Breast epithelium (tissue), 3 donors: ENCODE measurements at regions not wholly inside any gene's neighbourhood (a gene's known extent, or its start where the extent isn't known, plus 50 kb on each side); places are given as distances from the start of the nearest gene placed in this dataset.

Experiments used
- POLR2A ChIP-seq: fragments of 450-650 bp; IDR thresholded peaks from one replicate; pipeline ENCODE4 v1.6.1; 2016; ENCODE audit warnings: antibody characterized with exemption, mild to moderate bottlenecking, moderate library complexity
- POLR2AphosphoS5 ChIP-seq, 3 donors: sonication (generic); formaldehyde crosslinking; IDR thresholded peaks; one replicate each; pipeline ENCODE4 v1.6.1; 2017; ENCODE audit warnings: antibody characterized with exemption in 3 of 3
- TF ChIP-seq, protein P1 (sequence below), 3 donors: fragments of 450-650 bp; IDR thresholded peaks; one replicate each; pipeline ENCODE4 v1.5.1; 2016 to 2017; ENCODE audit warnings: antibody characterized with exemption in 3 of 3, mild to moderate bottlenecking in 3 of 3, moderate library complexity in 3 of 3

GRCh38 chr9:117957267-117957666 lies 253.1 kb downstream of the TLR4 start:
- TF ChIP-seq, protein P1, sequence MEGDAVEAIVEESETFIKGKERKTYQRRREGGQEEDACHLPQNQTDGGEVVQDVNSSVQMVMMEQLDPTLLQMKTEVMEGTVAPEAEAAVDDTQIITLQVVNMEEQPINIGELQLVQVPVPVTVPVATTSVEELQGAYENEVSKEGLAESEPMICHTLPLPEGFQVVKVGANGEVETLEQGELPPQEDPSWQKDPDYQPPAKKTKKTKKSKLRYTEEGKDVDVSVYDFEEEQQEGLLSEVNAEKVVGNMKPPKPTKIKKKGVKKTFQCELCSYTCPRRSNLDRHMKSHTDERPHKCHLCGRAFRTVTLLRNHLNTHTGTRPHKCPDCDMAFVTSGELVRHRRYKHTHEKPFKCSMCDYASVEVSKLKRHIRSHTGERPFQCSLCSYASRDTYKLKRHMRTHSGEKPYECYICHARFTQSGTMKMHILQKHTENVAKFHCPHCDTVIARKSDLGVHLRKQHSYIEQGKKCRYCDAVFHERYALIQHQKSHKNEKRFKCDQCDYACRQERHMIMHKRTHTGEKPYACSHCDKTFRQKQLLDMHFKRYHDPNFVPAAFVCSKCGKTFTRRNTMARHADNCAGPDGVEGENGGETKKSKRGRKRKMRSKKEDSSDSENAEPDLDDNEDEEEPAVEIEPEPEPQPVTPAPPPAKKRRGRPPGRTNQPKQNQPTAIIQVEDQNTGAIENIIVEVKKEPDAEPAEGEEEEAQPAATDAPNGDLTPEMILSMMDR (IDR thresholded peaks at IDR 0.05): no peak
- TF ChIP-seq POLR2A (no peak), POLR2AphosphoS5 (IDR thresholded peaks at IDR 0.05) (no peak)
